ENCODE measurements at regions not wholly inside any gene's neighbourhood (a gene's known extent, or its start where the extent isn't known, plus 50 kb on each side); places are given as distances from the start of the nearest gene placed in this dataset.
A peak's percentile ranks its signal among the peaks of the same experiment; 100 is the strongest.

DNA sequence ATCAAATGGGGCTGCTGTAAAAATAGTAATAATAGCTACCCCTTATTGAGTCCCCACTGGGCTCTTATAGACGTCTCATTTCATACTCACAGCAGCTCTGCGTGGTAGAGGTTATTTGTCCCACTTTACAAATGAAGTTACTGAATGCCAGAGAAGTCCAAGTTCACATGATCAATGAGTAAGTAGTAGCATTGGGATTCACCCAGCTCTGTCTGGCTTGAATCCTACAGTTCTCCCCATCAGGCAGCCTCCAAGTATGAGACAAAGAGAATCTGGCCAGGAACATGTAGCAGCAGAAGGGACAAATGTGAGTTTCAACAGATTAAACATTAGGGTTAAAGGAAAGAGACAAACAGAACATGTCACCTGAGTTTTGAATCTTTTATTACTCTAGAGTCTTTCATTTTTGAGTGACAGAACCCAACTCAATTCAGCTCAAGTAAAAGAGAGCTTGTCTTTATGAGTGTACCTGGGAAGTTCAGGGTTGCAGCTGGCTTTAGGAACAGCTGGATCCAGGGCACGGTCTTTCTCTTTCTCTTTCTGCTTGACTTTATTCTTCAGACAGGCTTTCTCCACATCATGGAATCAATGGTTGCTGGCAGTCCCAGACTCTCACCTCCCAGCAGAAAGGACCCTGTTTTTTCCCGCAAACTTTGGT is 64.1 kb upstream of the JDP2 start:
- Histone ChIP-seq H3K4me3 (no peak overlapping the region), H3K36me3 (ENCODE audit: low read depth) (no peaks in the 10 kb centered on the region), H3K4me1 (ENCODE audit: low read depth) (no peaks in the 10 kb centered on the region), H3K9me3 (no peaks in the 10 kb centered on the region)
- intact Hi-C loops (cut with DNase I, micrococcal nuclease), result no loop called here
- ATAC-seq (no peak), DNase-seq (no peak)
- TF ChIP-seq, protein P1, sequence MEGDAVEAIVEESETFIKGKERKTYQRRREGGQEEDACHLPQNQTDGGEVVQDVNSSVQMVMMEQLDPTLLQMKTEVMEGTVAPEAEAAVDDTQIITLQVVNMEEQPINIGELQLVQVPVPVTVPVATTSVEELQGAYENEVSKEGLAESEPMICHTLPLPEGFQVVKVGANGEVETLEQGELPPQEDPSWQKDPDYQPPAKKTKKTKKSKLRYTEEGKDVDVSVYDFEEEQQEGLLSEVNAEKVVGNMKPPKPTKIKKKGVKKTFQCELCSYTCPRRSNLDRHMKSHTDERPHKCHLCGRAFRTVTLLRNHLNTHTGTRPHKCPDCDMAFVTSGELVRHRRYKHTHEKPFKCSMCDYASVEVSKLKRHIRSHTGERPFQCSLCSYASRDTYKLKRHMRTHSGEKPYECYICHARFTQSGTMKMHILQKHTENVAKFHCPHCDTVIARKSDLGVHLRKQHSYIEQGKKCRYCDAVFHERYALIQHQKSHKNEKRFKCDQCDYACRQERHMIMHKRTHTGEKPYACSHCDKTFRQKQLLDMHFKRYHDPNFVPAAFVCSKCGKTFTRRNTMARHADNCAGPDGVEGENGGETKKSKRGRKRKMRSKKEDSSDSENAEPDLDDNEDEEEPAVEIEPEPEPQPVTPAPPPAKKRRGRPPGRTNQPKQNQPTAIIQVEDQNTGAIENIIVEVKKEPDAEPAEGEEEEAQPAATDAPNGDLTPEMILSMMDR (IDR thresholded peaks at IDR 0.05), result no peak

DNA sequence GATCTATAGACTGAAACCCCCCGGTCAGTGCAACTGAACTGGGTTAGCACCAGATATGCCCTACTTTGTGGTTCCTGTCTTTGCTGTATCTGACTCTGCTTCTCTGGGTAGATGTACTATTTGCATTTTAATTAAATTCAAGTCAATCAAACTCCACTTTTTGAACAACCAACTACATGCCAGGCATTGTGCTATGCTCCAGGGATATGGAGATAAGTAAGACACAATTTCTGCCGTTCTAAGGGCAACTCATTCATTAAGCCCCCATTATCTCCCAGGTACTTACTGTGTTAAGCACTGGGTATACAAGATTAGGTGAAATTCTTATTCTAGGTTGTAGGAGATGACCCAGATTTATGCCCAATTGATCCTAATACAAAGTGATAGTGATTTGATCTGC is 62.7 kb upstream of the JDP2 start:
- H3K4me1 ChIP-seq (ENCODE audit: low read depth), result no peaks in the 10 kb centered on the region
- H3K36me3 ChIP-seq (ENCODE audit: low read depth), result no peaks in the 10 kb centered on the region
- no peaks in the 10 kb centered on the region for H3K9me3 ChIP-seq
- H3K4me3 ChIP-seq, result no peak overlapping the region
- DNase-seq (no peak), ATAC-seq (no peak)
- TF ChIP-seq, protein P1 (IDR thresholded peaks at IDR 0.05), result no peak
- intact Hi-C loops (cut with DNase I, micrococcal nuclease), result no loop called here

DNA sequence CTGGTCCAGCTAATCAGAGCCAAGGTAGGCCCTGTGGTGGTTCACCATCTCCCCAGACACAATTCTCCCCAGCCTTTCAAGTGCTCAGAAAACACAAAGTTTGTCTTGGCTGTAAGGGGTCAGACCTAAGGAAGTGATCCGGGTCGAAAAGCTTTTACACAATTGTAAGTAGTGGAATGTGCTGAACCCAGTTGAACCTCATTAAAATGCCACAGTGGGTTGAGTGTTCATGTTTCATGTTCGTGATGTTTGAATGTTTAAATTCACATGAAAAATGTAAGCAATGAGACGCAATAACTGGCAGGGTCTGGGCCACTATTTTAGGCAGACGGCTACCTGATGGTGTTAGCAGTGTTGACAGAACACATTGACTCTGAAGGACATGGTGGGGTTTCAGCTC is 60.9 kb upstream of the JDP2 start:
- no peaks in the 10 kb centered on the region for H3K36me3 ChIP-seq (ENCODE audit: low read depth)
- TF ChIP-seq, protein P1 (IDR thresholded peaks at IDR 0.05), result no peak
- no peaks in the 10 kb centered on the region for H3K4me1 ChIP-seq (ENCODE audit: low read depth)
- H3K4me3 ChIP-seq, result no peak overlapping the region
- intact Hi-C loops (cut with DNase I, micrococcal nuclease), result no loop called here
- DNase-seq (no peak), ATAC-seq (no peak)
- no peaks in the 10 kb centered on the region for H3K9me3 ChIP-seq

DNA sequence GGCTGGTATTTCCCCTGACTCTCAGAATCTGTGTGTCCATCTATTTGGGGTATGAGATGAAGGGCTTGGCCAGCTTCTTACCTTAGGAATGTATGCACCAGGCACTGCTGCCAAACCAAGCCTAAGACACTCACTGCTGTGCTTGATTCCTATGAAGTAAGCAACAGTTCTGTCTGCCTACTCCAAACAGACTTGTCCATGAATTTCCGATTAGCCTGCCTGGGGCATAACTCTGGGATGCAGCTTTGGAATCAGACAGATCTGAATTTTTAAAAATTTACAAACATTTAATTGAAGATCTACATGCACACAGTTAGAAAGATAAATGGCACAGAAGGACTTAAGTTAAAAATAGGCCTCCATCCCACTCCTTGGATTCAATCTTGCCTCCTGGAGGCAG is 59.5 kb upstream of the JDP2 start:
- no peaks in the 10 kb centered on the region for H3K9me3 ChIP-seq
- H3K4me3 ChIP-seq, result no peak overlapping the region
- no peaks in the 10 kb centered on the region for H3K36me3 ChIP-seq (ENCODE audit: low read depth)
- DNase-seq (no peak), ATAC-seq (no peak)
- no peaks in the 10 kb centered on the region for H3K4me1 ChIP-seq (ENCODE audit: low read depth)
- intact Hi-C loops (cut with DNase I, micrococcal nuclease), result no loop called here
- TF ChIP-seq, protein P1 (IDR thresholded peaks at IDR 0.05), result no peak

DNA sequence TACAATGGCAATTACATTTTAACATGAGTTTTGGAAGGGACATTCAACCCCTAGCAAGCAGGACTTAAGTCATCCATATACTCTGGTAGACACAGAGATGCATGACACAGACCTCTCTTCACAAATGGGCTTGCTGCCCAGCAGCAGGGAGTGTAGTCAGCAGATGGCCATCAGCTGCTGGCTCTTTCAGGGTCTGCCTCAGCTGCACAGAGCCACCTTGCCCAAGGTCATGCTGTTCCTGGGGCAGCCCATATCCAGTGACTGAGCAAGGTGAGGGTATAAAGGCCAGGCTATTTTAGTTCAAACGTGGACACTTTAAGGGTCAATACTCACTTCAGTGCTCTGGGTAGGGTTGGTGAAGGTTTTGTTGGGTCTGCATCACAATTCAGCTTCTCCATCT is 58.3 kb upstream of the JDP2 start:
- H3K36me3 ChIP-seq (ENCODE audit: low read depth), result no peaks in the 10 kb centered on the region
- TF ChIP-seq, protein P1 (IDR thresholded peaks at IDR 0.05), result no peak
- ATAC-seq (no peak), DNase-seq (peak in 1 of 3 donors; percentile 24)
- H3K4me3 ChIP-seq, result no peak overlapping the region
- H3K4me1 ChIP-seq (ENCODE audit: low read depth), result no peaks in the 10 kb centered on the region
- no peaks in the 10 kb centered on the region for H3K9me3 ChIP-seq
- intact Hi-C loops (cut with DNase I, micrococcal nuclease), result no loop called here
